ENCODE measurements at regions not wholly inside any gene's neighbourhood (a gene's known extent, or its start where the extent isn't known, plus 50 kb on each side); places are given as distances from the start of the nearest gene placed in this dataset.

DNA sequence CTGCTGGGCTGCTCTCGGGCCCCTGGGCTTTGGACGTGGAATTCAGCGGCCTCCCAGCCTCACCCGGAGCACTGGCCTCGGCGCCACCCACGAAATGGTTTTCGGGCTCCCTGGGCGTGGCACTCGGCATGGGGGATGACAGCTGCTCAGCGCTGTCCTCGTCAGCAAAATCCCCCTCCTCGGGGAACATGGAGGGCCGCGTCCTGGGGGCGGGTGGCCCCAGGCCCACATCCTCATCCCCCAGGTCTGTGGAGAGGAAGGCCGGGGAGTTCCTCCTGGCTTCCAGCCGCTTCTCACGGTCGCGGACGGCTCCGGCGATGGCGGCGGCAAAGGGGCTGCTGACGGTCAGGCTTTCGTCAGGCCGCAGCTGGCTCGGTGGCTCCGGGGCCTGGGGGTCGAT is 88.4 kb downstream of the CTTN start:
- DNase-seq, result no peak

DNA sequence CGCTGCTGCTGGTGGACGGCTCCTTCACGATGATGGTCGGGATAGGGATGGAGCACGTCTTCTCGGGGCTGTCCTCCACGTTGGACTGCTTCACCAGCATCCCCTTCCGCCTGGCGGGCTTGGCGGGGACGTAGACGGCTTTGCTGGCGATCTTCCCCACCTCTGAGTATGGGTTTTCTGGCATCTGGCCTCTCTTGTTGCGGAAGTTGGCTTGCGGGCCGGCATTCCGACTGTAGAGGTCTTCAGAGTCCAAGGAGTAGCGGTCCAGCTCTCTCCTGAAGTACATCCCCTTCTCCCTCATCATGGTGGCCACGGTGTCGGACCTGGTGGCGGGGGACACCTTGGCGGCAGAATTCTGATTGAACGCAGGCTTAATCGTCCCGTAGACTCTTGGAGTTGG is 88.8 kb downstream of the CTTN start:
- no peak for DNase-seq

DNA sequence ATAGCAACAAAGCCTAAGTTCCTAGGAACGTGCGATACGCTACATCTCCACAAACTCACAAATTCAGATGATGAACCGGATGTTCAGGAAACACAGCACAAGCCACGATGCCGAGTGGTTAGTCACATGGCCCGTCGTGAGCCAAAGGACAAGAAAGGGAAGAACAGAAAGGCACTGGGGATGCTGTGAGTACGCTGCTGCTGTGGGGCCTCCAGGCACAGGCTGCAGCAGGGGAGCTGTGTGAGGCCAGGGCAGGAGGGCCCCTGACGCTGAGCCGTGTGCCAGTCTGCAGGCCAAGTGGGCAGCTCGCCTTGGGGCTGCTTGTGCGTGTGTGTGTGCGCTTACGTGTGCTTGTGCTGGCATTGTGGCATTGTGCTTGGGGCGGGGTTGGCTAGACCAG is 89.4 kb downstream of the CTTN start:
- no peak for DNase-seq

DNA sequence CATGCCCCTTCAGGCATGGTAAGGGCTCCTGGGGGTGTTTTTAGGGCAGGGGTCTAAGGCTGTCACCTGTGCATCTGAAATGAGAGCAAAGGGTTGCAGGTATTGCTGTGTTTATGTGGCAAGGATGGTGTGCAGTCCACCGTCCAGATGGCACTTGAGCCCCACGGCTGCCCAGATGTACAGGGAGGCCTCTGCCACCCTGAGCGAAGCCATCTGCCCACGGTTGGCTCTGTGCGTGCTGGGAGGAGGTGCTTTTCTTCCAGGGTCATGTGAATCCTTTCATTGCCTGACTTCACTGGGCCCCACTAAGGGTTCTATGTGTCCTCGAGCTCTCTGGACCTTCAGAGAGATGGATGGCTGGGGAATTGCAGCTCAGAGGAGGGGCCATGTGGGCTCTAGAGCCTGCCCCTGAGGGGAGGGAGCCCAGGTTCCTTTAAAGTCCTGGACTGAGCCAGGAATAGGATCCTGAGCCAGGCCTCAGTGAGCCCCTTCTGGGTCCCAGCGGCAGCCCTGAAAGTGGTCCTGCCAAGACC is 89.9 kb downstream of the CTTN start:
- DNase-seq, result no peak

DNA sequence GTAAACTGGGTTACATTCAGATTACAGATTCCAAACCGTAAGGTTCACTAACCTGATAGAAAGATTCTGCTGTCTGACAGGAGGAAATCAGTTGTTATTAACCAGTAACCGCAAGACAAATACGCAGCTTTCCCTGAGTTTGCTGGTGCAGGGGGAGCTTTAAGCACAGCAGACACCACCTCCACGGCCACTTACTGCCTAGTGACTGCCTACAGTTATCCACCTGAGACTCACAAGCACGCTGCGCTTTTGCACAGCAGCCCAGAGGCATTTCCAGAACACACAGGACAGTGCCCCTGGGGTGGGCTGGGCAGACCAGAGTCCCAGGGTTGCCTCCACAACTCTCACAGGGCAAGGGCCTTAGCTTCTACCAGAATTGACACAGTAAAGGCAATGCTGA is 90.9 kb downstream of the CTTN start:
- DNase-seq, result no peak

DNA sequence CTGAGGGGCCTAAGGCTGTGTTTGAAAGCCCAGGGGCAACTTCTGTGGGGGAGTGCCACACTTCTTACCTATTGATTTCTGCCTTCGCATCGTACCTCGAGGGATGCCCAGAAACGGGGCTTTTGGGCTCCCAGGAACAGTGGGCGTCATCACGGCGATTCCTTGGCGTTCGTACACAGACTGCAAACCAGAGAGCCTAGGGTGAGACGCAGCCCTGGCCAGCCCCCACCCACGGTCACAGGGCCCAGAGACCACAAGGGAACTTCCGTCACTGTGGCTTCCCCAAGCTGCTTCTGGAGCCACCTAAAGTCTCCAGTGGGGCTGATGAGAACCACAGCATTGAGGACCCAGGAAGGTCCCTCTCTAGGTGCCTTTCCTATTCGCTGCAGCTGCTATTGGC is 91.9 kb downstream of the CTTN start:
- no peak for DNase-seq

DNA sequence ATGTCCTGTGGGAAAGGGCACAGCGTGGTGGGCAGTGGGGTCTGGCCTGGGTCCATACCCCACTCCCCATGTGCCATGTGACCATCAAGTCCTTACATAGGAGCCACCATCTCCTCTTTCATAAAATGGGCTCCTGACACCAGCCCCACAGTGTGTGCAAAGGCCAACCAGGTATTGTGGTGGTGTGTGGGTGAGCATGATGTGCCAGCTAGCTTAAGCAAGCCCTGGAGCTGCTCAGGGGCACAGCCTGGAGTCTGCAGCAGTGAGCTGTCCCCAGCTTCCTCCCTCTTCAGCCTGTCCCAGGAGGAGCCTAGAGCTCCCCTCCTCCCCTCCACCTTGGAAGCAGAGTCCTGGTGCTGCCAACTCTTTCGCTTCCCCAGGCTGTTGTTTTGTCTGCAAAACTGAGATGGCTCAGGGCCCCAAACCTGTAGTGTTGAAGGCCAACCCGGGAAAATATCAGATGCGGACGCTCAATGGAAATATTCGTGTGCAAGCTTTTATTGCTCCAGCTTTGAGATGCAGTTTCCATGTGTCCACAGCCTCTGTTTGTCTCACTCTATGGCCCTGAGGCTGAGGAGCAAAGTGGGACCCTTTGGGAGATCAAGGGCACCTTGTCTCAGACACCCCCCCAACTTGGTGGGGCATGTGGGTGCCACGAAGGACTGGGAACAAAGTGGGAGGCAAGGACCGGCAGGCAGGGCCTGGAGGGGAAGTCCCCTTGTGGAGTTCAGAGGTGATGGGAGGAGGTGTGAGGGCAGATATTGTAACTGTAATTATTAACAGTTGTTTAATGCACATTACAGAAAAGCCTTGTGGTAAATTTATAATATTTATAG is 92.6 kb downstream of the CTTN start:
- no peak for DNase-seq

DNA sequence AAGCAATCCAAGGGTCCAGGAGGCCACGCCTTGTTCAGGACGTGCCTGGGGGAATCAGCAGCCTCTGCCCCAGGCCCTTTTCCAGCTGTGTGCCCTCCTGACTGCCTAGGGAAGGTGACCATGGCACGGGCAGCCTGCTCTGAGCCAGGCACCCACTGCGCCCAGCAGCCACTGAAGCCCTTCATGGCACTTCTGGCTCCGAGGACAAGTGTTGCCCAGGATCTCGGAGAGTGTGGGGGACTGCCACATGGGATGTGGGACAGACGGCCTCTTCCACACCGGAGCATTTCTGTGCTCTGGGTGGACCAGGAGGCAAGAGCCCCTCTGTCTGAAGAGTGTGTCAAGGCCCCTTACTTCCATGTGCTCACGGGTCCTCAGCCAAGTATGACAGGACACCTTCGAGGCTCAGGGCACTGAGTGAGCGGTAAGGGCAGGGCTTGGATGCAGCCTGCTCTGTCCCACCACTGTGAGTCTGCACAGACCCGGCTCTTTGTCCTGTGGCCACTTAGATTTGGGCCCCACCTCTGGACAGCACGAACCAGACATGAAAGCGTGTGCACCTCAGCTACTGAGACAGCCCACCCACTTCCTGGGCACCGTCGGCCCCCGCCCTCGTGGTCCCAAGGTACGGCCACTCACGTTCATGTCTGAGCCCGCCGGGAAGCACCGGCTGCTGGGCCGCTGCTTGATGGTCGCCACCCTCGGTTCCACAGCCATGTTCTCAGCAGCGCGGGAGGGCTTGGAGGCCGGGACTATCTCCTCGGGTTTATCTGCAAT is 93.6 kb downstream of the CTTN start:
- DNase-seq, result no peak

DNA sequence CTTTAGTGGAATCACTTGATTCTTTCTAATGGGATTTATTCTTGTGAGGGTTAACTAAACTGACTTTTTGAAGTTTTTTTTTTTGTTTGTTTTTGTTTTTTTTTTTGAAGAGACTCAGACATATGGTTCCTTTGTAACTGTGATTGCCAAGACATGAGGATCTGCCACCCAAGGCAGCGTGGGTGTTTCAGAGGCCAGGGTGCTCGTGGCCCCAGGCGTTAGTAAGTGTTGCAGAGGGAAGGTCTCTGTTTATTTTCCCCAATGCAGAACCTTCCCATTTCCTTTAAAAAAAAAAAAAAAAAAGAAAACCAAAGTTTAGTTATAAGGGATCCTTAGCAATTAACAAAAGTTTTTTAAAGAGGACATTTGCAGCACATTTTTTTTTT is 94.8 kb downstream of the CTTN start:
- no peak for DNase-seq

DNA sequence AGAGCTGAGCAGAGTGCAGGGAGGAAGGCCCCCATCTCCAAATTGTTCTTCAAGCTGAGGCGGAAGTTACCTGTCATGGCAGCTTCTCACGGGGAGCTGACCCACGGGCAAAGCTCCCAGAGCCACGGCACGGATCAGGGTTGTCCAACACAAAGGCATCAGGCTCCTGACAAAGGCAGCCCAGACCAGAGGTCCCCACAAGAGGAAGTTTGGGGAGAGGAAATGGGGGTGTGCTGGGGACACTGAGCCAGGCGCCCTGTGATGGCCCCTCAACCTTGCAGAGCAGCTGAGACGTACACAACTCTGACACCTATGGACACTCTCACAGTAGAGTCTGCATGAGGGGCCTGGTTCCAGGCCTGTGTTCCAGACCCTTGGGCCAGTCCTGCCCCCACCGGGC is 95.6 kb downstream of the CTTN start:
- DNase-seq, result no peak

DNA sequence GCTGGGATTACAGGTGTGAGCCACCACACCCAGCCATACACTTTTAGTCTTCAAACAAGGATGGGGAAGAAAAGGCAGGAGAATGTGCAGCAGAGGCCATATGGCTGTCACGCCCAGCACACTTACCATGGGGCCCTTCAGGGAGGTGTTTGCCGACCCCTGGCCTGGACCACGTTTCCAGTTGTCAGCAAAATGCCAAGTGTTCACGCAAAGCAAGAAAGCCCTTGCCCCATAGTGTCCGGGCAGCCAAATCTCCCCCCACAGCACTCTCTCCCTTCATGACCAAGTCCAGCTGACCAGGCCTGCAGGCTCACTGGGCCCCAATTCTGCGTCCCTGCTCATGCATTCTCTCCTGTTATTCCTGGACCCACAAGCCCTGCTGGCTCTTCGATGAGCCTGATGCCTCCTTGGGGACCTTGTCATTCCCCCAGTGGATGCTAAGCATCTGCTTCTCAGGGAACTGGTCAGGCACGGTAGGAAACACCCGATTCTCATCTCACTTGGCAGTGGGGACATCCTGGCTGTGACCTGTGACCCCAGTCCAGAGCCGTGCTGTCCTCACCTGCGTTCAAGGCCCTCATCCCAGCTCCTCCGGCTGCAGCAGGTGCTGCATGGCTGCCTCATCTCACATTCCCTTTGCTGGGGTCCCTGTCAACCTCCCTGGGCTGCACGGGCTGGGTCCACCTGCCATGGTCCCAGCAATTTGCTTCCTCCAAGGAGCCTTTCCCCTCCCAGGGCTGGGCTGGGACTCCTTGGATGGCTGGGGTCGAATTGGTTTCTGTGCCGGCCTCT is 96.4 kb downstream of the CTTN start:
- no peak for DNase-seq

DNA sequence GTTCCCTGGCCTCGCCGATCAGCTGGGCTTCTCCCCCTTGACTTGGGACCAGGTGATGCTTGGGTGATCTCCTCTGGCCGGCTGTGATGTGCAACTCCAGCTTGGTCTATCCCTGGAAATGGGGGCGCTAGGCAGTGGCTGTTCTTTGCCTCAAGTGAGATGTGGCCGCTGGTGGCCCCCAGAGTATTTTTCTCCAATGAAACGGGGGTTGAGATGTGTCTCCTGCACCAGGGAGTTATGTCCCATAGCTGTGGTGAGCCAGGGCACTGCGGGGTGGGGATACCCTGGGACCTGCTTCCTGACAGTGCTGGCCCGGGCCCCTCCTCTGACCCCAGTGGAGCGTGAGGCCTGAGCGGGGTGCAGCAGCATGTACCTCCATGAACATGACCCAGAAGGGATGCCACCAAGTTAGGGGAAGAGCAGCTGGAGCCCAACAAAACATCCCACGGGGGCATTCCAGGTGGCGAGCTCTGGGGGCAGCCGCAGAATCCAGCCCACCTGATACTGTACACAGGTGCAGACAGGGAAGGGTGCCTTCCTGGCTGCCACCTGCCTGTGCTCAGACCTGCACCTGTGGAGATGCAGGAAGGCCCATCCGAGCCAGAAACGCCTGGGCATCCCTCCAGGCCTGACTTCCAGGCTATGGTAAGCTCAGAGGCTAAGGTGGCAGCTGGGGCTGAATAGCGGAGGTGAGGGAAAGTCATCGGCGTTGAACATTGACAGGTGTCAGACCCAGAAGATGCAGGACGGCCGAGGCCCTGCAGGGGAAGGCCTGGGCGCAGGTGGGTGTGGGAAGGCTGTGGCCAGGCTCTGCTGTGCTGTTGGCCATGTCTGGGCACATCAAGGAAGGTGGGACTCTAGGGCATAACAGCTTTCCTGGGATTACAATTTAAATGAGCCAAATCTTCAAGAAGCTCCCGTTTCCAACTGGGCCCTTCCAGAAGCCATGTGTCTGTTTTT is 97.3 kb downstream of the CTTN start:
- no peak for DNase-seq

DNA sequence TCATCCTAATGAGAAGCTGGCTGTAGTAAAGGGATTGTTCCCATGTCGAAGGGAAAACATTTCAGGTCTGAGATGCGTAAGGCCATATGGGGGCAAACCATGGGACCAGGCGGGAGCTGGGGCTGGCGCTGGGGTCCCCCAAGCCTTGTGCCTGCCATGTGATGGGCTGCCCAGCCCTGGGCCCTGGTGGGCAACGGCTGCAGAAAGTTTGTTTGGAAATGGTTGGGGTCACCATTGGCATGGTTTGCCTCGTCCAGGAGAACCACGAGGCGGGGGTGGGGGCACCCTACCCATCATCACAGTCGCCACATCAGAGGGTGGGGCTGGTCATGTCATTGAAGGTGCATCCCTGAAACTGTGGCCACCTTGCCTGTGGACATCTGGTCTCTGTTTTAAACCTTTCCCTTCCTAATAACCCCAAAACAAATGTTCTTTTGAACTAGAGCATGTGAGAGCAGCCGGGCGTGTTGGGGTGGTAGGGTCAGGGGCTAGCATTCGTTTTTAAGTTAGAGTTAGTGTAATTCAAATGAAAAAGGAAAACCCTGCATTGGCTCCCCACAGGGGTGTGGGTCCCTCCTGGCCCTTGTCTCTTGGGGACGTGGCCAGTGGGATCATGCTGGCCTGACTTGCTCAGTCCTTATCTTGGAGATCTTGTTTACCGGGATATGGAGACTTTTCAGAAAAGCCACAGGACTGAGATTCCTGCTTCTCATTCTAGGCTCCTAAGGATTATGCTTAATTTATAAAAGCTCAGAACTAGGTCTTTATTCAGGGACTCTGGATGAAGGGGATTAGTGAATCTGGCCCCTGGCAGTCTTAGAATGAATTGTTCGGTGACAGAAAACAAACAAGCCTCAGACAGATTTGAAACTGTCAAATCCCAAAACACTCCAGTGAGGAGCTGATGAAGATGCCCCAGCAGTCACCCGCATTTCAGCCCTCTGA is 98.5 kb downstream of the CTTN start:
- DNase-seq, result no peak

DNA sequence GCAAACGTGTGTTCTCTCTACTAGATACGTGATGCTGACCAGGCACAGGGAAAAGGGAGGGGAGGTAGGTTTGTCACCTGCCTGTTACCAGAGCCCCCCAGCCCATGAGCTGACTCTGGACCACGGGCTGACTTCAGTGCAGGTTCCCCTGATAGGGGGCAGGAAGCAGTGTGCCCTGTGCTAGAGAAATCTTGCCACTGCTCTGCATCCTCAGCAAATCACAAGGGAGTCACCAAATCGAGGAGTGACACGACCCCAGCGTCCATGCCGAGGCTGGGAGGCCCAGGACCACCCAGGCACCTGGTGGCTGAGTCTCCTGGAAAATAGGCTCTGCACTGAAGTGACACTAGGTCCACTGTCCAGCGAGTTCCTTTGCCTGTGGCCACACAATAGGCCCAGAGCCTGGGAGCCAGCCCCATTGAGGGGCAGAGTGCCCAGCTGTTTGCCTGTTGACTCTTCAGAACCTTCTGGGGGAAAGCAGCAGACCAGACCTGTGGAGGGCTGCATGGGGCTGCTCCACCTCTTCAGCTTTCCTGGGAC is 99.3 kb downstream of the CTTN start:
- DNase-seq, result no peak

DNA sequence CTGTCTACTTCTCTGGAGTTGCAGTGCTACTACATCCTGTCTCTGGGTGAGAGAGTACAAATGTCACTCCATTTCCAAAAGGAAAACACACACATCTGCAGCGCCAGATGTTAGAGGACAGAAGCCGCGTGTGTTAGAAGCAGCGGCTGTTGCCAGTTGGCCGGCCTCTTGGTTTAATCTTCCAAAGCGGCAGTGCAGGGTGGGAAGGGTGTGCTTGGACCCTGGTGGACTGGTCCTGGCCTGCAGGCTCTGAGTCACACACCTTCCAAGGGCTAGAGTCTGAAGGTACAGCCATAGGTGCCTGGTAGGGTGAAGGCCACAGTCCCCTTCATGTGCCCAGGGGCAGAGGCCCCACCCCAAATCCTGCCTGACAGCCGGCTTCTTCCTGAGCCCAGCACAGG is 99.8 kb downstream of the CTTN start:
- no peak for DNase-seq

DNA sequence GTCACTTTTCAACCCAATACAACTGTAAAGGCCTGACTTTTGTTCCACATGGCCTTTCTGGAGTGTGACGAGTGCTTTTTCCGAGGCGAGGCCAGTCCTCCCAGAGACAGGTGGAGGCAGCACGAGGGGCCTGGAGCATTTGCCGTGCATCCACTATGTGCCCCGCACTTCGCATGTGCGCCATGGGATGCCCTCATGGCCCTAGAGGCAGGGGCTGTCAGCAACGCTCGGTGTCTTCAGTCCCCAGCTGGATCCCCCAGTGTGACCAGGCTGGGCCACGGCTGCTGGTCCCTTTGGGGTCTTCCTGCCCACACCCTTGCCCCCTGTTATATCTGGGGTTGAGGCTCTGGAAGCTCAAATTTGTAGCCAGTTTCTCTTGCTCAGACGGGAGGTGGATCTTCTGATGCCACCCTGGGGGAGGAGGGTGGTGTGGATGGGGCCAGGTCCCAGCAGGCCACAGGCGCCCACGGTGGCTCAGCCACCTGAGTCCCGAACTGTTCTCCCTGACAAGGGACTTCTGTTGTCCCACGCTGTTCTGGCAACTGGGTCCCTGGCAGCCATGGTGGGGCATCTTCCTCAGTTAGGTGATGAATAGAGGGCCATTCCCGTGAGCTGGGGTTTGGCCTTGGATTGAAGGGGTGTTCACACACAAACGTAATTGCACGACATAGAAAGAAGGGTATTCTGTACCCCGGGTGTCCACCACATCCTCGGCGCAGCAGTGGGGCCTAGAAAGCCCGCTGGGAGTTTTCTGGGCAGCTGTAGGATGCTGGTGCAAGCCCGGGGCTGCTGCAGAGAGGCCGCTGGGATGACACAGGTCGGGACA is 100.9 kb downstream of the CTTN start:
- DNase-seq, result no peak

DNA sequence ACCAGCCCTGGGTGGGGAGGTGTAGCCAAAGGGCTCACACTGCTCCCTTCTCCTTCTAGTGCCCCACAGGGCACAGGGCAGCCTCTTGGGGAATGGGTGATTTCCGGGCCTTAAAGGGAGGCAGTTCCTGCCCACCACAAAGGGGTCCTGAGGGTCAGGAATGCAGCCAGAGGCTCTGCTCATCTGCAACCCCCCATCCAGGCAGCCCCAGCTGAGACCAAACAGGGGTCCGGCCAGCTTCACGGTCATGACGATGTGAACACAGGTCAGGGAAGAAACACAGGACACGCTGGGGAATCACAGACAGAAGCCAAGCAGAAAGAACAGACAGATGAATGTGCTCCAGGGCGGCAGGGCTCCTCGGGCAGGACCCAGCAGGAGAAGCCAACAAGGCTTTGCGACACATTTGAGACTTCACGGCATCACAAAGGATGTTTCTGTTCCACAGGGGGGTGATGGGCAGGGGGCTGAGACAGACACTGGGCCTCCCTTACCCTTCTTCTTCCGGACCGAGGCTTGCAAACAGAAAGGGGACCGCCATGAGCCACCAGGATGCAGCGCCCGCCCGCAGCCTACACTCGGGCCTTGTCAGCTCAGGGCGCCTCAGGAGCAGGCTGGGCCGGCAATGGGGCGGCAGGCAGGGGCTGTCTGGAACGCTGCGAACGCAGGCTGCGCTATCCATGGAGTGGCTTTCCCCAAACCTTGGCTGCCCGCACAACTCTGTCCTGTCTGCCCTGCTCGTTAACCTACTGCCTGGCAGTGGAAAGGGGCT is 101.9 kb downstream of the CTTN start:
- no peak for DNase-seq

DNA sequence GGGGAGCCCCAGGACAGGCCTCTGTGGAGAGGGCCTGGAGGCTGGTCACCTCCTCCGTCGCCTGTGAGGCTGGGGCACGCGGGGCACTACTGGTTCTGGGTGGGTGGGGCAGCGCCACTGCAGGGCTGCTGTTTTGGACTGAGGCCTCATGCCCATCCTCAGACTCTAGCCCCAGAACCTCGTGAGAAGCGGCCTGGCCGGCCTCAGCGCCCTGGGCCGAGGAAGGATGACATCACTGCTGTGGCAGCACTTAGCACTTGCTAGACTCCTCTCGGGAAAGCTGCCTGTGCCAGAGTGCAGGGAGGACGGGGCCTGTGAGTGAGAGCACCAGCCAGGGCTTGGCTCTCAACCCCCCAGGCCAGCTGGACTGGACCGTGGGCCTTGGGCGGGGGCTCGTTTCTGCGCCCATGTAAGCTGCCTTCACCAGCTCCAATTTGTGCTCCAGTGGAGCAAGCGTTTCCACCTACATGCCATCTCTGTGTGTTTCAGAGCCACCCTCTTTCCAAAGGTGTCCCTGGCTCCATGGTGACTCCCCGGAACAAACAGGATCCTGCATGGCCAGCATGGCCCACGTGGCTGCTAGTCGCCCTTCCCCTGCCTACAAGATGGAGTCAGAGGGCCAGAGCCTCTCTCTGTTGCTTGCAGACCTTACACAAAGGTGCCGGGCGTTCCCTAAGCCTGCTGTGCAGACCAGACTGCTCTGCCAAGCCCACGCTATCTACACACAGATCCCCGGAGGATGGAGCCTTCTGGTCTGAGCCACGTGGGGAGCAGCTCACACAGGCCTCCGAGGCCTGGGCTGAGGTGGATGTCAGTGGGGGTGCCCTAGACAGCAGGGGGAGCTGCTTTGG is 102.9 kb downstream of the CTTN start:
- DNase-seq, result no peak

Measured in activated gamma-delta T cell treated with Interleukin-2 at 50 U/mL for 16 hours (primary cell).